CD14-positive monocyte (primary cell): ENCODE measurements at regions not wholly inside any gene's neighbourhood (a gene's known extent, or its start where the extent isn't known, plus 50 kb on each side); places are given as distances from the start of the nearest gene placed in this dataset.
"Not testable (repeated sequence)": the region's sequence is repeated elsewhere in the genome, so short reads cannot be mapped to it uniquely, and the experiment has no call there.

ENCODE experiments used
- DNase-seq, 3 donors: peaks; one replicate each; pipeline ENCODE4 v3.0.0-alpha.2; 2011 to 2022
- H2AFZ ChIP-seq: 2 replicates; pipeline ENCODE4 v1.6.0; 2012; ENCODE audit warnings: mild to moderate bottlenecking, low read depth, low read length, inconsistent platforms; ENCODE audit not compliant: insufficient read depth, poor library complexity, severe bottlenecking
- H3K27ac ChIP-seq, 2 donors: 1 replicate in 1 of 2; 2 replicates in 1 of 2; pipeline ENCODE4 v1.5.1; 2012 to 2013; ENCODE audit warnings: low read length in 2 of 2, control low read depth in 1 of 2, inconsistent platforms in 1 of 2, low read depth in 1 of 2, mild to moderate bottlenecking in 1 of 2
- H3K27me3 ChIP-seq, 2 donors: one replicate each; pipeline versions ENCODE4 v1.6.0 to v1.6.1; 2011 to 2013; ENCODE audit warnings: low read length in 2 of 2; ENCODE audit not compliant: control insufficient read depth in 2 of 2, insufficient read depth in 2 of 2
- H3K36me3 ChIP-seq, 2 donors: replicated peaks in 1 of 2; 1 replicate in 1 of 2; 2 replicates in 1 of 2; pipeline versions ENCODE4 v1.5.1 to v1.6.1; 2012 to 2013; ENCODE audit warnings: low read length in 2 of 2, control low read depth in 1 of 2, inconsistent platforms in 1 of 2, mild to moderate bottlenecking in 1 of 2; ENCODE audit not compliant: insufficient read depth in 2 of 2, control insufficient read depth in 1 of 2
- H3K4me1 ChIP-seq, 2 donors: 1 replicate in 1 of 2; 2 replicates in 1 of 2; pipeline versions ENCODE4 v1.5.1 to v1.6.1; 2012 to 2013; ENCODE audit warnings: low read length in 2 of 2, control low read depth in 1 of 2, inconsistent platforms in 1 of 2, mild to moderate bottlenecking in 1 of 2, moderate library complexity in 1 of 2; ENCODE audit not compliant: insufficient read depth in 2 of 2, control insufficient read depth in 1 of 2
- H3K4me2 ChIP-seq: replicated peaks from 2 replicates; pipeline ENCODE3; 2012; ENCODE audit warnings: low read length, moderate library complexity, mild to moderate bottlenecking; ENCODE audit not compliant: poor library complexity, severe bottlenecking; ENCODE audit errors: extremely low read depth
- H3K4me3 ChIP-seq, 3 experiments: fragments of 200-600 bp in 1 of 3; sonication (generic) in 1 of 3; replicated peaks in 1 of 3; 1 replicate in 2 of 3; 2 replicates in 1 of 3; pipeline ENCODE4 v1.5.1; 2011 to 2013; ENCODE audit warnings: low read length in 3 of 3, mild to moderate bottlenecking in 3 of 3, control low read depth in 2 of 3, low read depth in 2 of 3, inconsistent platforms in 1 of 3, moderate library complexity in 1 of 3
- H3K79me2 ChIP-seq: 2 replicates; pipeline ENCODE4 v1.6.0; 2012; ENCODE audit warnings: mild to moderate bottlenecking, control low read depth, inconsistent platforms, low read length, moderate library complexity; ENCODE audit not compliant: insufficient read depth
- H3K9ac ChIP-seq: 2 replicates; pipeline ENCODE4 v1.6.0; 2017; ENCODE audit warnings: low read length, mild to moderate bottlenecking; ENCODE audit not compliant: insufficient read depth, poor library complexity, severe bottlenecking
- H3K9me3 ChIP-seq, 2 donors: replicated peaks in 1 of 2; 1 replicate in 1 of 2; 2 replicates in 1 of 2; pipeline versions ENCODE4 v1.5.1 to v1.6.1; 2012 to 2013; ENCODE audit warnings: low read length in 2 of 2, control low read depth in 1 of 2; ENCODE audit not compliant: control insufficient read depth in 1 of 2, insufficient read depth in 1 of 2
- H4K20me1 ChIP-seq: 2 replicates; pipeline ENCODE4 v1.6.0; 2012; ENCODE audit warnings: mild to moderate bottlenecking, low read length, control low read depth, moderate library complexity; ENCODE audit not compliant: insufficient read depth
- H3K27ac Mint-ChIP-seq, 7 donors: one replicate each; pipeline ENCODE4 v1.8.0; 2020; ENCODE audit warnings: mild to moderate bottlenecking in 7 of 7, mixed read lengths in 7 of 7, moderate library complexity in 6 of 7, inconsistent platforms in 2 of 7
- H3K27me3 Mint-ChIP-seq, 3 donors: one replicate each; pipeline ENCODE4 v1.8.0; 2021 to 2022; ENCODE audit warnings: low read depth in 3 of 3, mild to moderate bottlenecking in 3 of 3, mixed read lengths in 3 of 3, moderate library complexity in 3 of 3, inconsistent platforms in 1 of 3
- H3K36me3 Mint-ChIP-seq, 2 donors: one replicate each; pipeline ENCODE4 v1.8.0; 2020; ENCODE audit warnings: mixed read lengths in 2 of 2, inconsistent platforms in 1 of 2, mild to moderate bottlenecking in 1 of 2
- H3K4me1 Mint-ChIP-seq: one replicate; pipeline ENCODE4 v1.8.0; 2020; ENCODE audit warnings: mild to moderate bottlenecking, mixed read lengths
- H3K4me3 Mint-ChIP-seq, 2 donors: one replicate each; pipeline ENCODE4 v1.8.0; 2020; ENCODE audit warnings: mild to moderate bottlenecking in 2 of 2, mixed read lengths in 2 of 2, moderate library complexity in 1 of 2
- H3K9me3 Mint-ChIP-seq, 7 donors: one replicate each; pipeline ENCODE4 v1.8.0; 2020 to 2022; ENCODE audit warnings: mixed read lengths in 7 of 7, mild to moderate bottlenecking in 6 of 7, moderate library complexity in 6 of 7, inconsistent platforms in 2 of 7
- whole genome bisulfite sequencing: methylation state at CpG from one replicate; pipeline ENCODE4 v1.1.5; 2013; ENCODE audit warnings: missing lambda C conversion rate; ENCODE audit not compliant: insufficient coverage; 5-methylcytosine and 5-hydroxymethylcytosine counted together
- intact Hi-C, 2 donors: fragments of 100-400 bp; cut with micrococcal nuclease; formaldehyde crosslinking; loops; one replicate each; pipeline versions ENCODE4 v1.15.0 to v1.15.1; 2023
- TF ChIP-seq, protein P1 (sequence below): fragments of 200-600 bp; IDR thresholded peaks from one replicate; pipeline ENCODE4 v1.8.0; 2022; ENCODE audit warnings: antibody characterized with exemption, mild to moderate bottlenecking

DNA sequence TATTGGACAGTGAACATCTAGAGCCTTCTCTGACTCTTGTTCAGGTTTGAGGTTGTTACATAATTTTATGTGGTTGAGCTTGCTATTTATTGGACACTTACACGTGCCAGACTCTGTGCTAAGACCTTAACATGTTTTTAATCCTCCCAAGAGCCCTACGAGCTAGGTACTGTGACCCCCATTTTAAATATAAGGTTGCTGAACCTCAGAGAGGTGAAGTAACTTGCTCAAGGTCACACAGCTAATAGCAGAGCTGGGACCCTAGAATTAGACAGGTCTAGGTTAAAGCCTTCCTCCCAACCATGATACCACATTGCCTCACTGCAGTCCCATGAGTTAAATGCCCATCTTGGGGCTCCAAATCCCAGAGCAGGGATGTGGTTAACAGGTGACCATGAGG lies 135.7 kb upstream of the PITX1 start:
- Histone ChIP-seq H3K9ac (no peak overlapping the region), H2AFZ (no peak overlapping the region), H3K4me3 (no peak overlapping the region), H3K4me1 (no peaks in the 10 kb centered on the region), H3K9me3 (no peaks in the 10 kb centered on the region), H3K79me2 (no peaks in the 10 kb centered on the region), H4K20me1 (no peaks in the 10 kb centered on the region), H3K4me2 (no peak overlapping the region), H3K27ac (no peak overlapping the region), H3K36me3 (no peaks in the 10 kb centered on the region), H3K27me3 (peaks cover 11 to 38% of the 10 kb centered on the region in 2 donors)
- H3K4me3 Mint-ChIP-seq = no peak overlapping the region
- TF ChIP-seq, protein P1, sequence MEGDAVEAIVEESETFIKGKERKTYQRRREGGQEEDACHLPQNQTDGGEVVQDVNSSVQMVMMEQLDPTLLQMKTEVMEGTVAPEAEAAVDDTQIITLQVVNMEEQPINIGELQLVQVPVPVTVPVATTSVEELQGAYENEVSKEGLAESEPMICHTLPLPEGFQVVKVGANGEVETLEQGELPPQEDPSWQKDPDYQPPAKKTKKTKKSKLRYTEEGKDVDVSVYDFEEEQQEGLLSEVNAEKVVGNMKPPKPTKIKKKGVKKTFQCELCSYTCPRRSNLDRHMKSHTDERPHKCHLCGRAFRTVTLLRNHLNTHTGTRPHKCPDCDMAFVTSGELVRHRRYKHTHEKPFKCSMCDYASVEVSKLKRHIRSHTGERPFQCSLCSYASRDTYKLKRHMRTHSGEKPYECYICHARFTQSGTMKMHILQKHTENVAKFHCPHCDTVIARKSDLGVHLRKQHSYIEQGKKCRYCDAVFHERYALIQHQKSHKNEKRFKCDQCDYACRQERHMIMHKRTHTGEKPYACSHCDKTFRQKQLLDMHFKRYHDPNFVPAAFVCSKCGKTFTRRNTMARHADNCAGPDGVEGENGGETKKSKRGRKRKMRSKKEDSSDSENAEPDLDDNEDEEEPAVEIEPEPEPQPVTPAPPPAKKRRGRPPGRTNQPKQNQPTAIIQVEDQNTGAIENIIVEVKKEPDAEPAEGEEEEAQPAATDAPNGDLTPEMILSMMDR = no peak
- H3K36me3 Mint-ChIP-seq = no peaks in the 10 kb centered on the region
- no peak for DNase-seq
- H3K27me3 Mint-ChIP-seq = peaks cover 31 to 59% (median 39%) of the 10 kb centered on the region in 3 donors
- no CpG with 5 or more reads among the region's 2 CpGs for WGBS
- H3K27ac Mint-ChIP-seq = no peak overlapping the region
- intact Hi-C loops = no loop called here
- H3K4me1 Mint-ChIP-seq = no peaks in the 10 kb centered on the region
- H3K9me3 Mint-ChIP-seq = peaks cover 0 to 5% (median 0%) of the 10 kb centered on the region in 7 donors

GRCh38 chr5:135167634-135168033 lies 133.6 kb upstream of the PITX1 start:
- Histone ChIP-seq H3K36me3 (no peaks in the 10 kb centered on the region), H3K4me2 (no peak overlapping the region), H3K27ac (no peak overlapping the region), H4K20me1 (no peaks in the 10 kb centered on the region), H2AFZ (no peak overlapping the region), H3K79me2 (no peaks in the 10 kb centered on the region), H3K4me1 (no peaks in the 10 kb centered on the region), H3K4me3 (no peak overlapping the region), H3K9ac (no peak overlapping the region), H3K27me3 (peaks cover 11 to 31% of the 10 kb centered on the region in 2 donors), H3K9me3 (no peaks in the 10 kb centered on the region)
- intact Hi-C loops = no loop called here
- 78% methylated on average over 4 of the region's 4 CpGs for WGBS
- Mint-ChIP-seq H3K9me3 (peaks cover 0 to 6% (median 2%) of the 10 kb centered on the region in 7 donors), H3K27ac (no peak overlapping the region), H3K4me3 (no peak overlapping the region), H3K27me3 (peaks cover 34 to 60% (median 35%) of the 10 kb centered on the region in 3 donors), H3K4me1 (no peaks in the 10 kb centered on the region), H3K36me3 (no peaks in the 10 kb centered on the region)
- DNase-seq = no peak
- TF ChIP-seq, protein P1 = no peak

GRCh38 chr5:135164873-135165614 lies 131.0 kb upstream of the PITX1 start:
- H3K9me3 ChIP-seq, intact Hi-C loops, H3K4me2 ChIP-seq, DNase-seq, H3K4me3 Mint-ChIP-seq, H3K36me3 Mint-ChIP-seq, H4K20me1 ChIP-seq, H3K27ac Mint-ChIP-seq, H3K4me1 Mint-ChIP-seq, H3K9ac ChIP-seq, H3K4me3 ChIP-seq, H2AFZ ChIP-seq, H3K4me1 ChIP-seq, H3K36me3 ChIP-seq, H3K27ac ChIP-seq, H3K79me2 ChIP-seq: not testable (repeated sequence)
- Mint-ChIP-seq H3K27me3 (peaks cover 25 to 48% (median 32%) of the 10 kb centered on the region in 3 donors), H3K9me3 (peaks cover 0 to 15% (median 6%) of the 10 kb centered on the region in 7 donors)
- H3K27me3 ChIP-seq = peaks cover 5 to 23% of the 10 kb centered on the region in 2 donors
- 100% methylated on average over 1 of the region's 4 CpGs for WGBS
